GM12878 (cell line): ENCODE measurements at regions not wholly inside any gene's neighbourhood (a gene's known extent, or its start where the extent isn't known, plus 50 kb on each side); places are given as distances from the start of the nearest gene placed in this dataset.

Experiments
- ASH2L ChIP-seq: fragments of 300-600, 200-600 bp; sonication (generic); IDR thresholded peaks from 2 replicates; pipeline ENCODE4 v1.6.1; 2017; ENCODE audit warnings: low read depth, mild to moderate bottlenecking, borderline replicate concordance
- BRCA1 ChIP-seq: IDR thresholded peaks from 2 replicates; pipeline ENCODE4 v1.6.1; 2011; ENCODE audit warnings: low read depth, low read length, improper control_type of control experiment
- CBFB ChIP-seq: IDR thresholded peaks from 2 replicates; pipeline ENCODE4 v1.6.1; 2016; ENCODE audit warnings: antibody characterized with exemption, low read depth
- CEBPZ ChIP-seq: fragments of 150-350 bp; IDR thresholded peaks from 2 replicates; pipeline ENCODE4 v1.6.1; 2016; ENCODE audit warnings: low read depth, low read length
- ESRRA ChIP-seq: IDR thresholded peaks from 2 replicates; pipeline ENCODE4 v1.6.1; 2012; ENCODE audit warnings: mild to moderate bottlenecking, low read length, improper control_type of control experiment
- ETV6 ChIP-seq, 2 experiments: fragments of 450-650 bp in 1 of 2; IDR thresholded peaks in 1 of 2; conservative IDR thresholded peaks in 1 of 2; 2 replicates each; pipeline ENCODE4 v1.6.1; 2014; ENCODE audit warnings: antibody characterized with exemption in 1 of 2, borderline replicate concordance in 1 of 2, low read depth in 1 of 2, mild to moderate bottlenecking in 1 of 2, moderate library complexity in 1 of 2
- HDAC2 ChIP-seq: fragments of 200-600 bp; sonication (generic); IDR thresholded peaks from 2 replicates; pipeline ENCODE4 v1.6.1; 2017
- MEF2B ChIP-seq: fragments of 450-650 bp; IDR thresholded peaks from 2 replicates; pipeline ENCODE4 v1.6.1; 2018; ENCODE audit warnings: mild to moderate bottlenecking, moderate library complexity; ENCODE audit not compliant: partially characterized antibody, poor library complexity, severe bottlenecking
- NR2C1 ChIP-seq: fragments of 450-650 bp; IDR thresholded peaks from 2 replicates; pipeline ENCODE4 v1.6.1; 2017; ENCODE audit warnings: antibody characterized with exemption, mild to moderate bottlenecking, moderate library complexity
- NRF1 ChIP-seq: conservative IDR thresholded peaks from 2 replicates; pipeline ENCODE4 v1.6.1; 2011; ENCODE audit warnings: mild to moderate bottlenecking, low read depth, low read length, improper control_type of control experiment
- POLR2AphosphoS2 ChIP-seq: IDR thresholded peaks from 2 replicates; pipeline ENCODE4 v1.6.1; 2011; ENCODE audit warnings: low read depth, mild to moderate bottlenecking, low read length, improper control_type of control experiment, moderate library complexity
- PRDM15 ChIP-seq: fragments of 450-650 bp; formaldehyde crosslinking; IDR thresholded peaks from 2 replicates; pipeline ENCODE4 v1.4.0; 2020; ENCODE audit warnings: mild to moderate bottlenecking, moderate library complexity
- RAD21 ChIP-seq: IDR thresholded peaks from 2 replicates; pipeline ENCODE4 v1.6.1; 2011; ENCODE audit warnings: mild to moderate bottlenecking, low read depth, low read length, moderate library complexity; ENCODE audit not compliant: insufficient read depth
- SIN3A ChIP-seq: IDR thresholded peaks from 2 replicates; pipeline ENCODE4 v1.6.1; 2012; ENCODE audit warnings: low read depth, low read length, improper control_type of control experiment
- SREBF1 ChIP-seq: IDR thresholded peaks from 2 replicates; pipeline ENCODE4 v1.6.1; 2012; ENCODE audit warnings: mild to moderate bottlenecking, low read length
- STAT1 ChIP-seq: fragments of 450-650 bp; conservative IDR thresholded peaks from 2 replicates; pipeline ENCODE4 v1.6.1; 2014; ENCODE audit warnings: antibody characterized with exemption, mild to moderate bottlenecking
- TBL1XR1 ChIP-seq: IDR thresholded peaks from 2 replicates; pipeline ENCODE4 v1.6.1; 2012; ENCODE audit warnings: low read depth, low read length, improper control_type of control experiment
- TCF12 ChIP-seq: IDR thresholded peaks from 2 replicates; pipeline ENCODE4 v1.6.1; 2011; ENCODE audit warnings: low read depth, mild to moderate bottlenecking, low read length
- TCF3 ChIP-seq: IDR thresholded peaks from 2 replicates; pipeline ENCODE4 v1.6.1; 2012; ENCODE audit warnings: low read depth, mild to moderate bottlenecking, low read length, borderline replicate concordance; ENCODE audit not compliant: insufficient read depth
- ZBTB40 ChIP-seq: fragments of 450-650 bp; IDR thresholded peaks from 2 replicates; pipeline ENCODE4 v1.6.1; 2016; ENCODE audit warnings: mild to moderate bottlenecking, moderate library complexity, borderline replicate concordance
- ZNF274 ChIP-seq: IDR thresholded peaks from one replicate; pipeline ENCODE4 v1.8.0; 2011; ENCODE audit not compliant: insufficient read length, insufficient read depth
- ZNF622 ChIP-seq: fragments of 450-650 bp; IDR thresholded peaks from 2 replicates; pipeline ENCODE4 v1.6.1; 2017; ENCODE audit warnings: mild to moderate bottlenecking, inconsistent platforms

GRCh38 chr1:101451888-101452287 is 215.1 kb downstream of the S1PR1 start (continued):
- TF ChIP-seq NRF1 = no peak
- TF ChIP-seq ETV6 (conservative IDR thresholded peaks at IDR 0.05 in 1 of 2, IDR thresholded peaks at IDR 0.05 in 1 of 2; ENCODE audit: borderline replicate concordance in 1 of 2, low read depth in 1 of 2) = no peak; a peak in 1 of 4 replicates
- no peak for TF ChIP-seq TCF12
- TF ChIP-seq PRDM15 = peak; percentile 74
- peak; percentile 26 for TF ChIP-seq MEF2B
- no peak for TF ChIP-seq ESRRA
- no peak for TF ChIP-seq SREBF1
- TF ChIP-seq TCF3 = no peak
- no peak for TF ChIP-seq ZNF622
- no peak for TF ChIP-seq ASH2L
- TF ChIP-seq ZBTB40 = no peak
- no peak for TF ChIP-seq RAD21
- no peak for TF ChIP-seq TBL1XR1
- no peak for TF ChIP-seq SIN3A
- TF ChIP-seq STAT1 = no peak
- TF ChIP-seq ZNF274 = no peak
- TF ChIP-seq NR2C1 = no peak
- TF ChIP-seq CEBPZ = no peak
- TF ChIP-seq HDAC2 = no peak
- TF ChIP-seq CBFB = 0 out of 2 replicates have a peak, but pooled peaks have one; percentile 35
- no peak for TF ChIP-seq BRCA1
- TF ChIP-seq POLR2AphosphoS2 = no peak
